H9 (cell line): ENCODE measurements at regions not wholly inside any gene's neighbourhood (a gene's known extent, or its start where the extent isn't known, plus 50 kb on each side); places are given as distances from the start of the nearest gene placed in this dataset.

Experiments
- DNase-seq: peaks from one replicate; pipeline ENCODE4 v3.0.0-alpha.2; 2017
- H2AFZ ChIP-seq: one replicate; pipeline ENCODE4 v1.6.1; 2013; ENCODE audit warnings: mild to moderate bottlenecking, low read length, control low read depth, moderate library complexity
- H2AK5ac ChIP-seq: 2 replicates; pipeline ENCODE4 v1.6.1; 2013; ENCODE audit warnings: low read length, control low read depth, mixed read lengths; ENCODE audit not compliant: insufficient read length
- H2BK120ac ChIP-seq: one replicate; pipeline ENCODE4 v1.6.1; 2013; ENCODE audit warnings: low read depth, mild to moderate bottlenecking, low read length, control low read depth, inconsistent platforms; ENCODE audit not compliant: poor library complexity, severe bottlenecking
- H2BK12ac ChIP-seq: 2 replicates; pipeline ENCODE4 v1.6.1; 2013; ENCODE audit warnings: low read length, control low read depth, mixed read lengths, low read depth; ENCODE audit not compliant: insufficient read length
- H2BK15ac ChIP-seq: 2 replicates; pipeline ENCODE4 v1.6.1; 2013; ENCODE audit warnings: low read depth, low read length, control low read depth
- H2BK20ac ChIP-seq: one replicate; pipeline ENCODE4 v1.6.1; 2013; ENCODE audit warnings: low read depth, mild to moderate bottlenecking, low read length, control low read depth, inconsistent platforms; ENCODE audit not compliant: poor library complexity, severe bottlenecking
- H2BK5ac ChIP-seq: 2 replicates; pipeline ENCODE4 v1.6.1; 2013; ENCODE audit warnings: low read length, control low read depth, mixed read lengths; ENCODE audit not compliant: insufficient read length
- H3K14ac ChIP-seq: 2 replicates; pipeline ENCODE4 v1.6.1; 2013; ENCODE audit warnings: low read length, control low read depth; ENCODE audit not compliant: insufficient read depth
- H3K18ac ChIP-seq: 2 replicates; pipeline ENCODE4 v1.6.1; 2013; ENCODE audit warnings: low read depth, mild to moderate bottlenecking, mixed read lengths, low read length, control low read depth; ENCODE audit not compliant: insufficient read length
- H3K23ac ChIP-seq: 2 replicates; pipeline ENCODE4 v1.6.1; 2013; ENCODE audit warnings: low read length, control low read depth, mixed read lengths, low read depth; ENCODE audit not compliant: insufficient read length
- H3K23me2 ChIP-seq: 2 replicates; pipeline ENCODE4 v1.6.1; 2013; ENCODE audit warnings: low read depth, mild to moderate bottlenecking, mixed read lengths, low read length, control low read depth; ENCODE audit not compliant: insufficient read length, poor library complexity, severe bottlenecking
- H3K27ac ChIP-seq: 2 replicates; pipeline ENCODE4 v1.5.1; 2013; ENCODE audit warnings: low read length, control low read depth, mixed read lengths, low read depth; ENCODE audit not compliant: insufficient read length
- H3K27me3 ChIP-seq: 2 replicates; pipeline ENCODE4 v1.6.1; 2013; ENCODE audit warnings: low read length, control low read depth, inconsistent platforms; ENCODE audit not compliant: insufficient read depth
- H3K4ac ChIP-seq: 2 replicates; pipeline ENCODE4 v1.6.1; 2013; ENCODE audit warnings: low read depth, mild to moderate bottlenecking, control low read depth, inconsistent platforms, low read length, moderate library complexity
- H3K4me1 ChIP-seq: 2 replicates; pipeline ENCODE4 v1.6.1; 2013; ENCODE audit warnings: low read length, control low read depth, inconsistent platforms; ENCODE audit not compliant: insufficient read depth
- H3K4me2 ChIP-seq: 2 replicates; pipeline ENCODE4 v1.6.1; 2013; ENCODE audit warnings: low read length, control low read depth, mixed read lengths; ENCODE audit not compliant: insufficient read length, insufficient read depth
- H3K56ac ChIP-seq: 2 replicates; pipeline ENCODE4 v1.6.1; 2013; ENCODE audit warnings: low read depth, mild to moderate bottlenecking, mixed read lengths, low read length, control low read depth; ENCODE audit not compliant: insufficient read length
- H3K79me1 ChIP-seq: 2 replicates; pipeline ENCODE4 v1.6.1; 2013; ENCODE audit warnings: low read depth, mild to moderate bottlenecking, moderate library complexity, low read length, control low read depth, inconsistent platforms; ENCODE audit not compliant: insufficient read depth, poor library complexity, severe bottlenecking
- H3K79me2 ChIP-seq: 2 replicates; pipeline ENCODE4 v1.6.1; 2013; ENCODE audit warnings: low read length, control low read depth, inconsistent platforms; ENCODE audit not compliant: insufficient read depth
- H3K9ac ChIP-seq: 2 replicates; pipeline ENCODE4 v1.6.1; 2013; ENCODE audit warnings: low read length, control low read depth, mixed read lengths; ENCODE audit not compliant: insufficient read length; ENCODE audit errors: extremely low read depth
- H3K9me3 ChIP-seq: one replicate; pipeline ENCODE4 v1.6.1; 2013; ENCODE audit warnings: low read depth, low read length, inconsistent platforms; ENCODE audit not compliant: control insufficient read depth
- H3T11ph ChIP-seq: one replicate; pipeline ENCODE4 v1.6.1; 2013; ENCODE audit warnings: mild to moderate bottlenecking, low read length, control low read depth, inconsistent platforms
- H4K20me1 ChIP-seq: one replicate; pipeline ENCODE4 v1.6.1; 2013; ENCODE audit not compliant: control insufficient read depth, insufficient read length, insufficient read depth
- H4K5ac ChIP-seq: 2 replicates; pipeline ENCODE4 v1.6.1; 2013; ENCODE audit warnings: low read depth, mild to moderate bottlenecking, mixed read lengths, low read length, control low read depth; ENCODE audit not compliant: insufficient read length
- H4K8ac ChIP-seq: replicated peaks from 2 replicates; pipeline ENCODE4 v1.6.1; 2013; ENCODE audit warnings: low read length, control low read depth, mixed read lengths, low read depth; ENCODE audit not compliant: insufficient read length
- H4K91ac ChIP-seq: 2 replicates; pipeline ENCODE4 v1.6.1; 2013; ENCODE audit warnings: low read depth, mild to moderate bottlenecking, moderate library complexity, mixed read lengths, low read length, control low read depth; ENCODE audit not compliant: insufficient read length
- H3K27ac Mint-ChIP-seq, 3 experiments: 2 replicates in 2 of 3; 3 replicates in 1 of 3; pipeline ENCODE4 v1.8.0; 2020 to 2021; ENCODE audit warnings: mixed read lengths in 3 of 3, mild to moderate bottlenecking in 1 of 3, moderate library complexity in 1 of 3
- H3K27me3 Mint-ChIP-seq: 2 replicates; pipeline ENCODE4 v1.8.0; 2021; ENCODE audit warnings: low read depth, mild to moderate bottlenecking, moderate library complexity, mixed read lengths
- H3K36me3 Mint-ChIP-seq, 3 experiments: 2 replicates in 2 of 3; 3 replicates in 1 of 3; pipeline ENCODE4 v1.8.0; 2020 to 2021; ENCODE audit warnings: low read depth in 3 of 3, mixed read lengths in 3 of 3; ENCODE audit not compliant: insufficient read depth in 1 of 3
- H3K4me1 Mint-ChIP-seq, 2 experiments: 2 replicates each; pipeline ENCODE4 v1.8.0; 2020; ENCODE audit warnings: mixed read lengths in 2 of 2
- H3K4me3 Mint-ChIP-seq, 2 experiments: 2 replicates in 1 of 2; 3 replicates in 1 of 2; pipeline ENCODE4 v1.8.0; 2020 to 2021; ENCODE audit warnings: mild to moderate bottlenecking in 2 of 2, mixed read lengths in 2 of 2, moderate library complexity in 1 of 2
- H3K9me3 Mint-ChIP-seq, 2 experiments: 2 replicates in 1 of 2; 3 replicates in 1 of 2; pipeline ENCODE4 v1.8.0; 2020; ENCODE audit warnings: mild to moderate bottlenecking in 2 of 2, mixed read lengths in 2 of 2, moderate library complexity in 1 of 2
- CTCF ChIP-seq: fragments of 200-600 bp; sonication (generic); conservative IDR thresholded peaks from 3 replicates; pipeline ENCODE4 v1.8.0; 2021; ENCODE audit warnings: antibody characterized with exemption, mild to moderate bottlenecking

- H3K4me1 Mint-ChIP-seq = no peaks in the 10 kb centered on the region
- H4K5ac ChIP-seq = no peak overlapping the region
- DNase-seq = no peak
- no peak overlapping the region for H3K18ac ChIP-seq
- no peak overlapping the region for H4K91ac ChIP-seq
- H3K4me2 ChIP-seq = no peak overlapping the region
- H3K9ac ChIP-seq = no peak overlapping the region
- no peaks in the 10 kb centered on the region for H4K20me1 ChIP-seq
- no peak overlapping the region for H3K14ac ChIP-seq
- no peaks in the 10 kb centered on the region for H3K27me3 Mint-ChIP-seq
- H3K4me3 Mint-ChIP-seq = no peak overlapping the region
- H2BK20ac ChIP-seq = no peak overlapping the region
- no peak overlapping the region for H2AK5ac ChIP-seq
- H3K4ac ChIP-seq = no peak overlapping the region
- H3K23me2 ChIP-seq = no peaks in the 10 kb centered on the region
- no peak overlapping the region for H3K23ac ChIP-seq
- no peak overlapping the region for H2BK5ac ChIP-seq
- no peak overlapping the region for H3T11ph ChIP-seq
- H3K27ac ChIP-seq = no peak overlapping the region
- no peaks in the 10 kb centered on the region for H3K4me1 ChIP-seq
- H2BK15ac ChIP-seq = no peak overlapping the region
- no peaks in the 10 kb centered on the region for H3K27me3 ChIP-seq
- H3K79me2 ChIP-seq = no peaks in the 10 kb centered on the region
- H2BK12ac ChIP-seq = no peak overlapping the region
- no peak overlapping the region for H2BK120ac ChIP-seq
- H3K79me1 ChIP-seq = no peaks in the 10 kb centered on the region
- no peak overlapping the region for H3K27ac Mint-ChIP-seq
- H3K9me3 Mint-ChIP-seq = peaks cover 16 to 17% of the 10 kb centered on the region in 2 experiments; a peak in 4 of 5 replicates
- no peaks in the 10 kb centered on the region for H3K9me3 ChIP-seq
- H4K8ac ChIP-seq = no peak overlapping the region
- H3K36me3 Mint-ChIP-seq = peaks cover 0 to 3% (median 0%) of the 10 kb centered on the region in 3 experiments; a peak in 3 of 7 replicates
- no peak for TF ChIP-seq CTCF
- no peak overlapping the region for H3K56ac ChIP-seq
- no peak overlapping the region for H2AFZ ChIP-seq
These were observed 79.8 kb upstream of the FSCB start for GRCh38 chr14:44586910-44587309.
